GM18951 (cell line): ENCODE measurements at regions not wholly inside any gene's neighbourhood (a gene's known extent, or its start where the extent isn't known, plus 50 kb on each side); places are given as distances from the start of the nearest gene placed in this dataset.

ENCODE experiments used
- POLR2A ChIP-seq: IDR thresholded peaks from 4 replicates; pipeline ENCODE4 v1.6.1; 2011; ENCODE audit warnings: mild to moderate bottlenecking; ENCODE audit not compliant: insufficient read length, insufficient read depth; ENCODE audit errors: extremely low read depth
- in situ Hi-C: fragments of 300-500 bp; cut with MboI; formaldehyde crosslinking; loops from one replicate; pipeline ENCODE4 v1.12.0; 2022; ENCODE audit warnings: low sequenced_read_pairs, mixed read lengths, inconsistent platforms; ENCODE audit not compliant: unreplicated experiment

DNA sequence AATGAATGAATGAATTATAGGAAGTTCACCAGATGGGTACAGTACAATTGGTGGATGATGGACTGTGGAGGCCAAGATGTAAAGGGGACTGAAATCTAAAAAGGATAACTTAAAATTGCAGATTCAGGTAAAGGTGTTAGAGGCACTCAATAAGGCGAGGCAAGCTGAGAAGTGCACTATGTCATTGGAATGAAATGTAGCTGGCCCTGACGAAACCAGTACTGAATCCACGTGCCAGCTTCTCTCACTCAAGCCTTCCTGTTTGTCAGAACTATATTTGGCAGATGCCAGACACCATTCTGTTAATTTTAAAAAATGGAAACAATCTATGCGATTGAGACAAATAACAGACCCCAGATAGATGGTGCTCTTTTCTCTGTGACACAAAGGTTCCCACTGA, 1039.1 kb upstream of the TENM3 start:
- in situ Hi-C loops = no loop called here

DNA sequence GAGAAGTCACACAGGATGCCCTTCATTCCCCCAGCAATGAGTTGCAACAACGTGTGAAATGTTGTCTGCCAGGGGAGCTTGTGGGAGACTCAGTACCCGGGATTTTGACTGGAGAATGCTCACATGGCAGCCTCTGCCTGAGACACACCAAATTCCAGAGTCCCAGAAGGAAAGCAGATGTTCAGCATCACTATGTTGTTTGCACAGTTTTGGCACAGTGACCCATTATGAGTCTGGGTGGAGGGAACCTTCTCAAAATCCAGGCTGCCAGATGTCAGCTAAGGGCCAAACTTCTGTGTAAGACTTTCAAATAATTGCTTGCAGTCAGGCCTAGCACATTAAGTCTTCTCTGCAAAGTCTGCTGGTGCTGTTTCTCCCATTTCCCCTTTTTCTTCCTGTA, 1029.7 kb upstream of the TENM3 start:
- no peak for TF ChIP-seq POLR2A
- in situ Hi-C loops = no loop called here

More for the DNA sequence above, 1039.1 kb upstream of the TENM3 start:
- no peak for TF ChIP-seq POLR2A

DNA sequence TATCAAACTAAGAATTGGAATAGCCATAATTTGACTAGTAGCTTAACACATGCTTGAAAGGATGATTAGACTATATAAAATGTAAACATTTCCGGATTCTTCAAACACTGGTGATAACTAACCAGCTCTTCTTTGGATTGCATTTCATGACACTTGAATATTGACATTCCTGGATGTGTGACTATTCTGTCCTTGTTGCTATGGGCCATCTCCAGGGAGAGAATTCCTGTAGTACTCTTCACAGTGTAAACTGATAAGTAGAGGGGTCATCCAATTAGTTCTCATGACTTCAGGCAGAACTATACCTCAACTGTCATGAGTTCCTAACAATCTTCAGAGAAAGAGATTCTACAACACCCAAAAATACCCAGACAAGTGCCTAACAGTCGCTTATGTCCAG, 1026.7 kb upstream of the TENM3 start:
- no peak for TF ChIP-seq POLR2A
- in situ Hi-C loops = no loop called here

DNA sequence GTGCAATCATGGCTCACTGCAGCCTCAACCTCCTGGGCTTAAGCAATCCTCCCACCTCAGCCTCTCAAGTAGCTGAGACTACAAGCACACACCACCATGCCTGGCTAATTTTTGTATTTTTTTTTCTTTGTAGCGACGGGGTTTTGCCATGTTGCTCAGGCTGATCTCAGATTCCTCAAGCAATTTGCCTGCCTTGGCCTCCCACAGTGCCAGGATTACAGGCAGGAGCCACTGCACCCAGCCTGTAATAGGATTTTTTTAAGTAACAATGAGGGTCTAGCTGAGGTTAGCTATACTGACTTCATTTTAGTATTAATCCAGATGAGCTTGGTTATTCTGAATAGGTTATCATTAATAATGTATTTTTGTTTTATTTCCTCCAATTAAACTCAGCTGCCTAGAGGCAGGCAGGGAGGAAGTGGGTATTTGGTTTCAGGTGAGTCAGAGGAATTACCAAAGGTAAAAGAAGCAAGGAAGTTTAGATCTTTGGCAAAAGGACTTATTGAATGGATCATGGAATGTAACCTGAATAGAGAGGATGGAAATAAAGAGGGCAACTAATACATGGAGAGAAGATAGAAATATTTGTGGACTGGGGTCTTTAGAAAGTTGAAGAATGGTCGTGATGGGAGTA, 1023.3 kb upstream of the TENM3 start:
- in situ Hi-C loops = no loop called here
- TF ChIP-seq POLR2A = no peak

DNA sequence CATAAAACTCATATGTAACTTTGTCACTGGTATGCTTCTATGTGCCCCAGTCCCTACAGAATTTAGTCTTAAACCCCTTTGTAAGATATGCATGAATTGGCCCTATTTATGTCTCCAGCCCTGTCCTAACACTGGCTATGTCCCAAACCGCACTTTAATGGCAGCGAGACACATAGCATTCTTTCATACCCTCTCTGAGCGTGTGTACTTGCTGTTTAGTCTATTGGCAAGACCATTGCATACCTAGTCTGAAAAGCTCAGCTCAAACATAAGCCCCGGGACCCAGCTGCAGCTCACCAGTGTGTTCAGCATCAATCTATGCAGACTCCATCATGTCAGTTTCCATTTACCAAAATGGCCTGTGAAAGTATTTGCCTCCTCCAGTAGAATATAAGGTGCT, 1018.4 kb upstream of the TENM3 start:
- no peak for TF ChIP-seq POLR2A
- in situ Hi-C loops = no loop called here

DNA sequence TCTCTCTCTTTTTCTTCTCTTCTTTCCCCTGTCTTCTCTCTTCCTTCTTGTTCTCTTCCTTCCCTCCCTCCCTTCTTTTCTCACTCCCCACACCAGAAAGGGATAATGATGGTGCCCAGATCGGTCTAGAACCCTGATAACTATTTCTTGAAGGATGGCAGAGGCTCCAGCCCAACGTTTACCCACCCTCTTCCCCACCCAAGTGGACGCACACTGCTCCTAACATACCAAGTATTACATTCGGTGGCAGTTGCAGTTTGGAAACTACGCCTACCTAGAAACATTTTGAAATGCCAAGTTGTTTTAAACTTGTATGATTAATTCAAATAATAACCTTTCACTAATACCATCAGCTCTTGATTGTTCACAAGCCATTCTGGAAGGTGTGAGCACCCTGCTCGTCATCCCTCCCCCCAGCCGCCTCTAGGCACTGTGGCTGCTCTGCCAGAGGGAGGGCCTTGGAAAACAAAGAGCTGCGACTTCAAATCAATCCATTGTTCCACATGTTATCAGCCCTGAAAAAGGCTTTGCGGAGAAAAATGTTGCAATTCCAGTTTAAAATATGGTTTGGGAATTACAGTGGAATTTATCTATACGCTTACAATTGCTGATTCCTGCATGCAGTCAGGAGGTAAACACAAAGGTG, 1017.5 kb upstream of the TENM3 start:
- in situ Hi-C loops = no loop called here
- no peak for TF ChIP-seq POLR2A

DNA sequence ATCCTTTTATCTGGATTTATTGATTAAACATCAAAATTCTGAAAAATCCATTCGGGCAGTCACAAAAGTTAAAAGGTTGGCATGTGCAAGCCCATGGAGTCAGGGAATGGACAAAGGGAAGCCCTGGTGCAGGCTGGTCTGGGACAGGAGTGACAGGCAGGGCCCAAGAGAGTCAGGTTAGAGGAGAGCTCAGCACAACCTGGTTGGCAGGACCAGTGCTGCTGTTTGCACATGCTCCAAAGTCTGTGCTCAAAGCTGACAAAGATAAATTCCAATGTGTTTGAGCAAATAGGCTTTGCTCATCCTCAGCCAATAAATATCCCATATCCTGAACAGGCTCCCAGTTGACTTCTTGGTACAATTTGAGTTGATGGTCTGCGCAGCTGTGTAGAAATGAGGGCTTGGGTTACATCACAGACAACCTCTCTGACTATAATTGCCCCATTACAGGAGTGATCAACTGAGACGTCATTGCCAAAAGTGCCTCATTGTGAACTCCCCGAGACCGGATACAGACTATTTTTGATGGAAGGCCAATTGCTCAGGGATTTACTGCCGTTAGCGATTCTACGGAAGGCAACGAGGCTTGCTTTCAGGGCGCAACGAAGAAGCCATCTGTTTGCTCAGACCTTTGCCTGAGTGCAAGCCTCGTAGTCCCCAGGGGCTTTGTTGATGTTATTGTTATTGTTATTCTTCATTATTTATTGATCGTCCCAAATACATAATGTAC, 1008.1 kb upstream of the TENM3 start:
- no peak for TF ChIP-seq POLR2A
- in situ Hi-C loops = no loop called here

DNA sequence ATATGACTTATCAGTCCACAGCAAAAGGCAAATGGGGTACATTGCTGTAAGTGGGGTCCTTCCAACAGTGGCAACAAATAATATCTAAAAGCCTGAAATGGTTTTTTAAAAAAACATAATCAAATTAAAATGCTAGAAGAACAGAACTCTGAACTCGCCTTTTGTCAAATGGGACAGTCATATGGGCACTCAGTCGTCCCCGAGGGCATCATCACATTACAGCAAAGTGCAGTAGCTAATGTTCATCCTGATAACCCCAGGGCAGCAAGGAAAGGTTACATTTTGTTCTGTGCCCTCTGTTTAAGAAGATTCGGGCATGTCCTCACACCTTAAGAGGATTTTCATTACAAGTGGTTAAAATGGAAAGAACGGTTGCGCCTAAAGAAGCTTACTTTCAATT, 997.9 kb upstream of the TENM3 start:
- TF ChIP-seq POLR2A = no peak
- in situ Hi-C loops = no loop called here

DNA sequence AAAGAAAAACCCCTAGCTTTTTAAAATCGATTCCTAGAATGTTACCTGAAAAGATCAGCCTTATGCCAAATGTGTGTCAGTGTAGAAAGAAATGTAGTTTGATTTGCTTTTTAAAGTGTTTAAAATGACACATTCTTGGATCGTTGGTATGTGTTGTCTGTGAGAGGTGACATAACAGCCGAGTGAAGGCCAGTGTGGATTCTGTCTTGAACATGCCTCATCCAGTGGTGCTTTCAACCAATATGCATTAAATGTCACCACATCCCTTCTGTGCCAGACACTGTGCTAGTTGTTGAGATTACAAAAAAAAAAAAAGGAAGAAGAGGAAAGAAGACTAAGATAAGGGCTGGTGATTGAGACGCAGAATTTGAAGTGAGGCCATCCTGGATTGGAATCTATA, 994.2 kb upstream of the TENM3 start:
- no peak for TF ChIP-seq POLR2A
- in situ Hi-C loops = no loop called here

DNA sequence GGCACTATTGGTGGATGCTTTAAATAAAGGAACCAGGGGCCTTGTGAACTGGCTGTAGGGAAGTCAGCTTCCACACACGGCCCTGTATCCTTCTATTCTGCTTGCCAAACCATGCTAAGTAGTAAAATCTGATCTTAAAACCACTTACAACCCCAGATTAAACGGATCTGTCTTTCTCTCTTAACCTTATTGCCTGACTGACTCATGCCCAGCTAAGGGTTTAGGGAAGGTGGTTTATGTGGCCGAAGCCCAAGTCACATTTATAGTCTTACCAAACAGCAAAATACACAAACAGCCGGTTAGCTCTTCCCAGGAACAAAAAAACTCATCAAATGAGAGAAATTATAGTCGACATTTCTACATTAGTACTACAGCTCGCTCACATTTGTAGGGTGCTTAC, 988.4 kb upstream of the TENM3 start:
- in situ Hi-C loops = no loop called here

DNA sequence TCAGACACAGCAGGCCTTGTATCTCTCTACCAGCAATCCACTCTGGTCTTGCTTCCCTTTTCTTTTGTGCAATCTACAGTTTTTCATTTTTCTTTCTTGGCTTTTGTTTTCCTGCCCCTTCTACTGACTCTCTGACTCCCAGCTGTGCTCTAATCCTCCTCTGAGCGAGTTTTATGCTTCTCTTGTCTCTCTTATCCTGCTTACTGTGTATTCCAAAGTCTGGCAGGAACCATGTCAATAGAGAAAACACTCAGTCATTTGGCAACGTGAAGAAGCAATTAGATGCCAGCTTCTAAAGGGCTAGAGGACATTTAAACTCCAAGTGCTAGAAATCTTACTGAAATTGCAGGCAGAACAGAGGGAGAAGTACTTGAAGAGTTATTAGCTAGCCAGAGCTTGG, 984.6 kb upstream of the TENM3 start:
- in situ Hi-C loops = no loop called here
- TF ChIP-seq POLR2A = no peak

More for the DNA sequence above, 988.4 kb upstream of the TENM3 start:
- no peak for TF ChIP-seq POLR2A

DNA sequence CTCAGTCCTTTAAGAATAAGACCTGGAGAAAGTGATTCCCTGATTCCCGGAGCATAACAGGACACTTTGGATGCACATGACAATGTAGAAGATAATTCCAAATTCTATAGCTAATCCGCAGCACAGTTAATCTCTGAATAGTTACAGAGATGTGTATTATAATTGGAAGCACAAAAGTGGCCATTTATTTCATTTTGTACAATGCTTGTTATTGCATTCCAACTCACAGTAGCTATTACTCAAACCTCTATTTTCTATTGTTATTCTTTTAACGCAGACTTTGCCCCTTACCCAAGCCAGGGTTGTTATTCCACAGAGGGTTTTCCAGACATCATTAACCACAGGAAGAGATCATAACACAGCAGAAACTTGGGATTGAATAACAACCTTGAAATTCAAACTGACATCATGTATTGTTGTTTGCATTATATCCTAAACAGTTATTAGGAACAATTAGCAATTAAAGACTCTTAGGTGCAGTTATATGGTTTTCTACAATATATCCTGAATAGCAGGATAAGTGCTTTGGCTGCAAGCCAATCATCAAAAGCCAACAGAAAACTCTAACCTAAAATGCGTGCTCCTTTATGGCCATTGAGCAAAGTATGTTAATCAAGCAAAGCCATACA, 984.0 kb upstream of the TENM3 start:
- no peak for TF ChIP-seq POLR2A
- in situ Hi-C loops = no loop called here

DNA sequence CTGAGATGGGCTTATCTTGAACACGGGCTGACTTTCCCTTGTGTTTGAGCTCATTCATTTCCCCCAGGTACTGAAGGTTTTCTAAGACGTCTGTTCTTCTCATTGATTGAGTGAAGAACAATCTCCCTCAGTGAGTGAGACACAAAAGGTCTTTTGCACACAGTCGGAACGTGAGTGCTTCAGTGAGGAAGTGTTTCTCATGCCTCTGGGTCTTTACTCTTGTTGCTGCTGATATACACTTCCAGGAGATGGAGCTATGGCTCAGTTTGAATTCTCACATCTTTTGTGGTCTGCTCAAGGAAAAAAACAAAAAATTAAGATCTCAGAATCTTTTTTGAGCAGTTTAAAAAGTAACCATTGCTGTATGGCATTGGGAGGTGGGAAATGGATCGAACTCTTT, 981.9 kb upstream of the TENM3 start:
- in situ Hi-C loops = no loop called here
- TF ChIP-seq POLR2A = no peak

DNA sequence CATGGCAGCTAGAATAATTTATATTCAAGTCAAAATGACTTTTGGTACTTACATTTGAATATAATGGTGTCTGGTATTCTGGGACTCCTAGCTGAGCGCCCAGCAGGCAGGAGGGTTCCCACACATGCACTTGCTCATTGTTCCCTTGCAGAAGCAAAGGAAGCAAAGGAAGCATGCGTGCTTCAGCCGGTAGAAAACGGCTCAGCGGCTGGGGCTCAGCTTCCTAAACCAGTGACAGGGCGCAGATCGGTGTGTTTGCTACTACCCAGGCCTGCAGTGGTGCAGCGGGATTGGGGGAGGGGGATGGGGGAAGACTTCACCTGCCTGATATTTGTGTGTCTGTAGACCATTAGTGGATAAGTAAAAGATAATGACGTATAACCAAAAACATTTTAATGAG, 978.3 kb upstream of the TENM3 start:
- in situ Hi-C loops = no loop called here
- no peak for TF ChIP-seq POLR2A

DNA sequence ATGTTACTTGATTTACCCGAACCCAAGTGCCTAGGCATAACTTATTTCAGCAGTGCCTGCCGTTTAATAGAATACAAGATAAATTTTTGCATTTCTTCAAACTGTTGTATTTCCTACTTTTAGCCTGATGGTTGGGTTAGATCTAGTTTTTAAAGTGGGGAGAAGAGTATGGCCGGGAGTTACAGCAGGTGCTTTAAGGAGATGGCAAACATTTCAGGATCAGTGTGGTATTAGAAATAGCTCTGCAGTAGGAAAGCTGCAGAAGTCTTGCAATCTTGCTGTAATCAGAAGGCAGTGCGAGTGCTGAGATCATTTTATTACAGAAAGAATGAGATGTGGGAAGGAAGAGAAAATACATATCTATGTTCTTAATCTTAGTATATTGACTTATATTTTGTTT, 977.8 kb upstream of the TENM3 start:
- TF ChIP-seq POLR2A = no peak
- in situ Hi-C loops = no loop called here
